ENCODE measurements at regions not wholly inside any gene's neighbourhood (a gene's known extent, or its start where the extent isn't known, plus 50 kb on each side); places are given as distances from the start of the nearest gene placed in this dataset.

DNA sequence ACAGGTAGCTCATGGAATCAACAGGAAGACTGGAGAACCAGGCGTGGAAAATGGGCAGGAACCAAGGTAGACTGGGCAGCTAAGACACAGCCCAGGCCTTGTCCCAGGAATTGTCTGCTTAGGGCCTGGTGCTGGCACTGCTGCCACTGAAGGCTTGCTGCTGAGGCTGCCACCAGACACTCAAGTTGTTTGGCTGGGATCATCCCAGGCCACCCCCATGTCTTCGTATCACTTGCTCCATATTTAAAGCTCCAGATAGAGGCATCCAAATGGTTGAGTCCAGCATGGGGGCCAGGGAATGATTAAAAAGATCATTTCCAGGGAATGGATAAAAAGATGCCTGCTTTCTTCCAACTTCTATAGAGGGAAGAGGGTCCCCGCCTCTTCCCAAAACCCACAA lies 107.4 kb upstream of the GADD45A start:
- no peaks in the 10 kb centered on the region for H3K36me3 Mint-ChIP-seq (ENCODE audit: low read depth)
- no peak for DNase-seq
- H3K27ac Mint-ChIP-seq, result no peak overlapping the region
- H3K27me3 Mint-ChIP-seq, result peaks cover 2% of the 10 kb centered on the region
- no peaks in the 10 kb centered on the region for H3K9me3 Mint-ChIP-seq
- H3K4me3 Mint-ChIP-seq, result no peak overlapping the region
- intact Hi-C loops (cut with micrococcal nuclease), result no loop called here
- H3K4me1 Mint-ChIP-seq, result no peaks in the 10 kb centered on the region

- no peaks in the 10 kb centered on the region for H3K4me1 Mint-ChIP-seq
- H3K27me3 Mint-ChIP-seq, result peaks cover 2% of the 10 kb centered on the region
- intact Hi-C loops (cut with micrococcal nuclease), result no loop called here
- no peak overlapping the region for H3K4me3 Mint-ChIP-seq
- H3K9me3 Mint-ChIP-seq, result no peaks in the 10 kb centered on the region
- no peak overlapping the region for H3K27ac Mint-ChIP-seq
- DNase-seq, result no peak
- no peaks in the 10 kb centered on the region for H3K36me3 Mint-ChIP-seq (ENCODE audit: low read depth)
Measured at GRCh38 chr1:67578397-67579020, 106.5 kb upstream of the GADD45A start.

- DNase-seq, result no peak
- Mint-ChIP-seq H3K4me3 (no peak overlapping the region), H3K9me3 (no peaks in the 10 kb centered on the region), H3K27ac (no peak overlapping the region), H3K36me3 (ENCODE audit: low read depth) (no peaks in the 10 kb centered on the region), H3K4me1 (no peaks in the 10 kb centered on the region), H3K27me3 (peaks cover 2% of the 10 kb centered on the region)
- intact Hi-C loops (cut with micrococcal nuclease), result no loop called here
Measured at GRCh38 chr1:67579623-67580394, 105.2 kb upstream of the GADD45A start.

GRCh38 chr1:67580691-67581403 lies 104.2 kb upstream of the GADD45A start:
- peaks cover 2% of the 10 kb centered on the region for H3K27me3 Mint-ChIP-seq
- H3K36me3 Mint-ChIP-seq (ENCODE audit: low read depth), result no peaks in the 10 kb centered on the region
- intact Hi-C loops (cut with micrococcal nuclease), result no loop called here
- no peak for DNase-seq
- H3K4me3 Mint-ChIP-seq, result no peak overlapping the region
- H3K9me3 Mint-ChIP-seq, result no peaks in the 10 kb centered on the region
- H3K27ac Mint-ChIP-seq, result no peak overlapping the region
- no peaks in the 10 kb centered on the region for H3K4me1 Mint-ChIP-seq

GRCh38 chr1:67582625-67583461 lies 102.2 kb upstream of the GADD45A start:
- no peak for DNase-seq
- Mint-ChIP-seq H3K27ac (no peak overlapping the region), H3K27me3 (peaks cover 2% of the 10 kb centered on the region), H3K36me3 (ENCODE audit: low read depth) (no peaks in the 10 kb centered on the region), H3K4me1 (no peaks in the 10 kb centered on the region), H3K4me3 (no peak overlapping the region), H3K9me3 (no peaks in the 10 kb centered on the region)
- intact Hi-C loops (cut with micrococcal nuclease), result no loop called here

GRCh38 chr1:67583462-67583950 lies 101.5 kb upstream of the GADD45A start:
- Mint-ChIP-seq H3K4me1 (no peaks in the 10 kb centered on the region), H3K27me3 (peaks cover 5% of the 10 kb centered on the region), H3K27ac (no peak overlapping the region), H3K36me3 (ENCODE audit: low read depth) (no peaks in the 10 kb centered on the region), H3K9me3 (no peaks in the 10 kb centered on the region), H3K4me3 (no peak overlapping the region)
- intact Hi-C loops (cut with micrococcal nuclease), result no loop called here
- no peak for DNase-seq

DNA sequence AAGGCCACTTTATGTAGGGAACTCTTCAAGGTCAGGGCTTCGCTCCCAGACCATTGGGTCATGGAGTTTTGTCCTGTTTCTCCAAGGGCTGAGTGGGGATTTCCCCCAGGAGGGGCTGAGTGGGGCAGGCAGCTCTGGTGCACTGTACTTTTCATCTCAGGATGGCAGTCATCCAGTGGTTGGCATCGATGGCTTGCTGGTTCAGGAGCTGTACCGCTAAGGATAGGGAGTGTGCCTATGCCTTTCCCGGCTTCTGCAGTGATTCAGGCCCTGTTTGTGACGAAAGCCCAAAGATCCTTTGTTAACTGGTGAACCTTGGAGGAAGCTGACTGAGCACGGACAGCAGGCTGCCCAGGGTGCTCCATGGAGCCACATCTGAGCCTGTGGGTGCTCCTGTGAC lies 100.1 kb upstream of the GADD45A start:
- H3K9me3 Mint-ChIP-seq, result no peaks in the 10 kb centered on the region
- intact Hi-C loops (cut with micrococcal nuclease), result no loop called here
- no peaks in the 10 kb centered on the region for H3K36me3 Mint-ChIP-seq (ENCODE audit: low read depth)
- no peak overlapping the region for H3K4me3 Mint-ChIP-seq
- no peaks in the 10 kb centered on the region for H3K4me1 Mint-ChIP-seq
- H3K27me3 Mint-ChIP-seq, result peaks cover 4% of the 10 kb centered on the region
- no peak for DNase-seq
- no peak overlapping the region for H3K27ac Mint-ChIP-seq

DNA sequence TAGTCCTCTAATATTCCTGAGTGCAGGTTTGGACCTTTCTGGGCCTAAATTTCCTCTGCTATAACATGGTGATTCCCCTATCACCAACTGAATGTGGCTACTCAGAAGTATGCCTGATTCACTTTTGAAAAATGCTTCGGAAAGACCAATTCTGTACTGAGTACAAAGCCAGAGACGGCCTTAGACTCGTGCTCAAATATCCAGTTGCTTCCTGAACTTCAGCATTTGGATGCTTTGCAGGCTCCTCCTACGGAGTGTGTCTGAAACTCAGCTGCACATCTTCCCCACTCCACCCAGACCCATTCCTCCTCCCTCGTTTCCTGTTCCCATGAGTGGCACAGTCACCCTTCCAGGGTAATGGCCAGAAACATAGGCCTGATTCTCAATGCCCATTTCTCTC lies 98.4 kb upstream of the GADD45A start:
- Mint-ChIP-seq H3K27me3 (peaks cover 4% of the 10 kb centered on the region), H3K9me3 (no peaks in the 10 kb centered on the region), H3K36me3 (ENCODE audit: low read depth) (no peaks in the 10 kb centered on the region), H3K4me1 (no peaks in the 10 kb centered on the region), H3K27ac (no peak overlapping the region), H3K4me3 (no peak overlapping the region)
- no peak for DNase-seq
- intact Hi-C loops (cut with micrococcal nuclease), result no loop called here

- Mint-ChIP-seq H3K27ac (no peak overlapping the region), H3K27me3 (peaks cover 6% of the 10 kb centered on the region), H3K36me3 (ENCODE audit: low read depth) (no peaks in the 10 kb centered on the region), H3K4me3 (no peak overlapping the region), H3K4me1 (no peaks in the 10 kb centered on the region), H3K9me3 (no peaks in the 10 kb centered on the region)
- intact Hi-C loops (cut with micrococcal nuclease), result no loop called here
- DNase-seq, result no peak
Measured at GRCh38 chr1:67588178-67588855, 96.7 kb upstream of the GADD45A start.

DNA sequence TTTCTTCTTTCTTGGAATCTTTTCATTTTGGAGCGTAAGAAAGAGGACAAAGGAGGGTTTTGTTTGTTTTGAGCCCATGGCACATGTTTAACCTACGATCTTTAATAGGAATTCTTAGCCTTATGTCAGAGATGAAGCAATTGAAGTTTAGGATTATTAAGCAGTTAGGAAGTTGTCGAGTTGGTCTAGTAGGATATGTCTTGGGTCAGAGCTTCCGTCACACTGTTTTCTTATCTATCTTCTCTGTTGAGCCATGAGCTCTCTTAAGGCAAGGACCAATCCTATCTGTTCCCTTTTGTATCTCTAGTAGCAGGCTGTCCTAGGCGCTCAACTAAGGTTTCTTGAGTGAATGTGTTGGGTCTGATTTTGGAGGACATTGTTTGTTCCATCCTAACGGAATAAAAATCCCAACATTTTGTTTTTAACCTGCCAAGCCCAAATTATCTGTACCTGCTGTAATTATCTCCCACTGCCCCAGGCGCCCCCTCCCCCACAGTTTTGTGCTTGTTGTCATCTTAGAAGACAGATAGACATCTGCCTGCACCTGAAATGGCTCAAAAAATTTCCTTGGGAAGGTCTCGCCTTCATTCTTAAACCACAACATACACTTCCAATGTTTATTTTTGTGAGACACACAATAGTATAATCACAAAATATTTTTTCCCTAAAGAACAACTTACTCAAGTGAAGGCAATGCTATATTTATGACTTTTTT lies 95.3 kb upstream of the GADD45A start:
- no peaks in the 10 kb centered on the region for H3K36me3 Mint-ChIP-seq (ENCODE audit: low read depth)
- H3K27me3 Mint-ChIP-seq, result peaks cover 6% of the 10 kb centered on the region
- H3K27ac Mint-ChIP-seq, result no peak overlapping the region
- no peak overlapping the region for H3K4me3 Mint-ChIP-seq
- no peak for DNase-seq
- intact Hi-C loops (cut with micrococcal nuclease), result no loop called here
- no peaks in the 10 kb centered on the region for H3K4me1 Mint-ChIP-seq
- no peaks in the 10 kb centered on the region for H3K9me3 Mint-ChIP-seq

DNA sequence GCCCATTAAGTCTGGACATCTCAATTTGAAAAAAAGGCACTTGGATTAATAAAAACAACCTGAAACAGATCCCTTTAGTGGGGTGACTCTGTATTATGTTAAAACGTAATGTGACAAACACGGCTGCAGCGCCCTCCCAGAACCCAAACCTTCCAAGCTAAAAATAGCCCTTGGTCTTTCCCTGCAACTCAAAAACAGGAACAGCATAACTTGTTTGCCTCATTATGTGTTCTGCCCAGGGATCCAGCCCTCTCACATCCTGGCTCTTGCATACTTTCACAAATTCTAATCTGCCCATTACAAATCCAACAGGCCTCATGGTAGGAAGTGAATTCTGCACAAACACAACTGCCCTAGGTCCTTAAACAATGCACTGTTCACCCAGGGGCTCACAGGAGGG lies 94.7 kb upstream of the GADD45A start:
- Mint-ChIP-seq H3K9me3 (no peaks in the 10 kb centered on the region), H3K4me1 (no peaks in the 10 kb centered on the region), H3K27me3 (peaks cover 6% of the 10 kb centered on the region), H3K36me3 (ENCODE audit: low read depth) (no peaks in the 10 kb centered on the region), H3K27ac (no peak overlapping the region), H3K4me3 (no peak overlapping the region)
- intact Hi-C loops (cut with micrococcal nuclease), result no loop called here
- DNase-seq, result no peak

- Mint-ChIP-seq H3K27me3 (peaks cover 2% of the 10 kb centered on the region), H3K4me1 (no peaks in the 10 kb centered on the region), H3K9me3 (no peaks in the 10 kb centered on the region), H3K36me3 (ENCODE audit: low read depth) (no peaks in the 10 kb centered on the region), H3K27ac (no peak overlapping the region), H3K4me3 (no peak overlapping the region)
- no peak for DNase-seq
- intact Hi-C loops (cut with micrococcal nuclease), result no loop called here
Measured at GRCh38 chr1:67594764-67595163, 90.2 kb upstream of the GADD45A start.

GRCh38 chr1:67596674-67597073 lies 88.3 kb upstream of the GADD45A start:
- no peak overlapping the region for H3K27ac Mint-ChIP-seq
- H3K27me3 Mint-ChIP-seq, result peaks cover 2% of the 10 kb centered on the region
- intact Hi-C loops (cut with micrococcal nuclease), result no loop called here
- H3K4me3 Mint-ChIP-seq, result no peak overlapping the region
- no peaks in the 10 kb centered on the region for H3K9me3 Mint-ChIP-seq
- DNase-seq, result no peak
- H3K4me1 Mint-ChIP-seq, result no peaks in the 10 kb centered on the region
- no peaks in the 10 kb centered on the region for H3K36me3 Mint-ChIP-seq (ENCODE audit: low read depth)

Data from activated CD4-positive, alpha-beta T cell treated with anti-CD3 and anti-CD28 coated beads, Interleukin-2, amount 10 ng/mL, durations not matched to agents 24 days and 14 days (primary cell).